Stimulated activated naive CD8-positive, alpha-beta T cell treated with anti-CD3 and anti-CD28 coated beads, Interleukin-15, amount 100 ng/mL, for 72 hours (primary cell): ENCODE measurements at regions not wholly inside any gene's neighbourhood (a gene's known extent, or its start where the extent isn't known, plus 50 kb on each side); places are given as distances from the start of the nearest gene placed in this dataset.

Experiments used
- ATAC-seq: fragments of 150-1000 bp; cut with Tn5 transposase; 2 replicates; pipeline ENCODE4 v1.10.0; 2021; ENCODE audit warnings: mild to moderate bottlenecking, moderate library complexity
- DNase-seq, 2 donors: peaks; one replicate each; pipeline ENCODE4 v3.0.0; 2021 to 2022
- H3K27ac Mint-ChIP-seq, 2 donors: one replicate each; pipeline ENCODE4 v1.8.0; 2022; ENCODE audit warnings: mild to moderate bottlenecking in 2 of 2, mixed read lengths in 2 of 2, moderate library complexity in 2 of 2
- H3K27me3 Mint-ChIP-seq: one replicate; pipeline ENCODE4 v1.8.0; 2022; ENCODE audit warnings: mixed read lengths
- H3K4me1 Mint-ChIP-seq: one replicate; pipeline ENCODE4 v1.8.0; 2022; ENCODE audit warnings: mild to moderate bottlenecking, mixed read lengths
- H3K4me3 Mint-ChIP-seq, 2 donors: one replicate each; pipeline ENCODE4 v1.8.0; 2022; ENCODE audit warnings: mild to moderate bottlenecking in 2 of 2, mixed read lengths in 2 of 2, moderate library complexity in 1 of 2
- H3K9me3 Mint-ChIP-seq, 2 donors: one replicate each; pipeline ENCODE4 v1.8.0; 2022; ENCODE audit warnings: mixed read lengths in 2 of 2

DNA sequence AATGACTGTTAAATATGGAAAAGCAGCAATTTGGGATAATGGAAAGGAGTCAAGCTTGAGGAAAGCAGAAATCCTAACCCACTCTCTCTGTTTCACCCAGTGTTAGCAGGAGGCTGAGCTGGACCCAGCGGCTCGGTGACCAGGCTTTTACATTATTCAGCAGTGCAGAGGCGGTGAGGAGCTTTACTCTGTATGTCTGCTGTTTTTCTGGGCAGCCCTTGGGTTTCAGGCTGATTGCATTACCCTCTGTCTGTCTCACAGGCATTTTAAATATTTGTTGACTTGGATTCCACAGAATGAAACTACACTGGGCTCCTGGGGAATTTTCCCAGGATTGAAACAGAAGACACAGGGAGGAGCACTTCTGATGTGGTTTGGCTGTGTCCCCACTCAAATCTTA is 368.0 kb downstream of the GALR1 start:
- DNase-seq (no peak), ATAC-seq (no peak)
- peaks cover 11% of the 10 kb centered on the region for H3K4me1 Mint-ChIP-seq
- H3K27ac Mint-ChIP-seq, result no peak overlapping the region
- H3K4me3 Mint-ChIP-seq, result no peak overlapping the region
- H3K9me3 Mint-ChIP-seq, result no peaks in the 10 kb centered on the region
- H3K27me3 Mint-ChIP-seq, result peaks cover 26% of the 10 kb centered on the region

DNA sequence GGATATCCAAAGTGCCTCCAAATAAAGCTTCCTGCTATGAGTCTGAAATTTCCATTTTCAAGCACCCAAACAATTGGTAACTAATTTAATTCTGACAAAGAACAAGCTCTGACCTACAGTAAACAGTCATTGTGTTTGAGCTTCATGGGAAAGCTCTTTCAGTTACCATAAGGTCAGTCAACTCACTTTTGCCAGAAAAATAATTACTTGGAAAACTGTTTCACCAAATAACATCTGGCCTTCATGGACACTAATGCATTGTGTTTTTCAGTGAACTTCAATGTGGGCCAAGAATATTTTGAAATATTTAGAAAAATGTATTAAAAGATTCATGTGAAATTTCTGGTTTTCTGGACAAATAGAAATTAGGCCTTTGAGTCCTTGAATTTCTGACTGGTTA is 369.9 kb downstream of the GALR1 start:
- DNase-seq (no peak), ATAC-seq (no peak)
- Mint-ChIP-seq H3K27ac (no peak overlapping the region), H3K27me3 (peaks cover 26% of the 10 kb centered on the region), H3K4me3 (no peak overlapping the region), H3K9me3 (no peaks in the 10 kb centered on the region), H3K4me1 (peaks cover 11% of the 10 kb centered on the region)

DNA sequence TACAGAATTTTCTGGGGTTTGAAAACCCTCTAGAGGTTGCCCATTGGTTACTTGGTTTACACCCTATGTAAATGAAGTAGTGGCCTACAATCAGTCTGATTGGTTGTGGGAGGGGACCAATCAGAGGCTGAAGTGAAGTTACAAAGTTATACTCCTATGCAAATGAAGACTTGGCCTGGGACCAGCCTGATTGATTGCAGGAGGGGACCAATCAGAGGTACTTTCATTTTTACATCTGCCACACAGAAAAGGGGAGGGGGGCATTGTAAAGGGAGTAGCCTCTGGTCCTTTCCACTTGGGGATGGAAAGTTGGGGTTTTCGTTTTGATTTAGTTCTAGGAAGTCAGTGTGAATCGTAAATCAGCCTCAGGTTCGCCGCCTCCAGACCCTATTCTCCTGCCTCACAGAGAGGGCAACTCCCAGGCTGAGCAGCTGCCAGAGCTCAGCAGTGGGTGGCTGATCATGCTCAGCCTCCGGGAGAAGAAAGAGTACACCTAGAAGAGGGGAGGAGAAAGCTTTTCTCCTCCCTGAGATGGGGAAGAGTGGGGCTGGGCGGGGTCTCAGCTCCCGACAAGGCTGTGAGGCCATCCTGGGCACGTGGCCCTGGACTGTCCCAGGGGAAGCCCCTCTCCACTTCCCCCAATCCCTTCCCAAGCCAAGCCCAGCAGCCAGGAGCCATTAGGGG is 372.5 kb downstream of the GALR1 start:
- Mint-ChIP-seq H3K9me3 (no peaks in the 10 kb centered on the region), H3K27me3 (peaks cover 27% of the 10 kb centered on the region), H3K4me1 (peaks cover 11% of the 10 kb centered on the region), H3K27ac (peak overlapping the region in 1 of 2 donors; percentile 66), H3K4me3 (peak overlapping the region in 1 of 2 donors; percentile 9)
- no peak for DNase-seq
- ATAC-seq, result peak; percentile 63

DNA sequence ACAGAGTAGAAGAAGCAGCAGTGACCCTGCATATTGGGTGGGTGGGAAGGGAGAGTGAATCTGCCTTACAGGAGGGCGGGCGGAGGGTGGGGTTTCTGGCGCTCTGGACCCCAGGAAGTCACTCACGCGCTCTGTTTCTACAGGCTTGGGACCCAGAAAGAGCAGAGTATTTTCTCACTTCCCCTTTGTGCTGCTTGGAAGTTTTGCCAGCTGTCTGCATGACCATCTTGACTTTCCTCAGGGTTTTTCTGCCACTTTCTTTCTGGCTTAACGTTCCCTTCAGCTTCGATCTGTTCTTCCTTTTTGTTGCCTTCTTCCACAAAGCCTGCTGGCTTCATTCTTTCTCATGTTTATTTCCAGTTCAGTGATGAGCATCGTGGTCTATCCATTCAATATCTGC is 383.1 kb downstream of the GALR1 start:
- Mint-ChIP-seq H3K4me1 (no peaks in the 10 kb centered on the region), H3K4me3 (no peak overlapping the region), H3K27ac (no peak overlapping the region), H3K27me3 (peaks cover 28% of the 10 kb centered on the region), H3K9me3 (no peaks in the 10 kb centered on the region)
- no peak for ATAC-seq
- DNase-seq, result no peak

DNA sequence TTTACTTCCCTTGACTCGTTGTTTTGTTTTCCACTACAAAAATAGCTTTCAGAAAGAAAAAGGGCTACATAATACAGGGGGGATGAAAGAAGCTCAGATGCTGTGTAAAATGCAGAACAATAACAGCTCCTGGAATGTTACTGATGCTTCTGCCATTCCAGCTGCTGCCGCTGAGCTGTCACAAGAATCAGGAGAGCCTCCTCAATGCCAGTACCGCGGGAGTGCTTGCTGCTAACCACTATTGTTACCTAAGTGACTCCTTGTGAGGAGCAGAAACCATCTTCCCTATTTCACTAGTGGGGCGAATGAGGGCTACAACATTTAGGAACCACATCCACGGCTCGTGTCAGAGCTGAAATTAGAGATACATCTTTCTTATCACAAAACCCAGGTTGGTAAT is 384.8 kb downstream of the GALR1 start:
- no peak for ATAC-seq
- Mint-ChIP-seq H3K9me3 (peaks cover 0 to 6% of the 10 kb centered on the region in 2 donors), H3K4me1 (no peaks in the 10 kb centered on the region), H3K4me3 (no peak overlapping the region), H3K27me3 (peaks cover 37% of the 10 kb centered on the region), H3K27ac (no peak overlapping the region)
- no peak for DNase-seq

DNA sequence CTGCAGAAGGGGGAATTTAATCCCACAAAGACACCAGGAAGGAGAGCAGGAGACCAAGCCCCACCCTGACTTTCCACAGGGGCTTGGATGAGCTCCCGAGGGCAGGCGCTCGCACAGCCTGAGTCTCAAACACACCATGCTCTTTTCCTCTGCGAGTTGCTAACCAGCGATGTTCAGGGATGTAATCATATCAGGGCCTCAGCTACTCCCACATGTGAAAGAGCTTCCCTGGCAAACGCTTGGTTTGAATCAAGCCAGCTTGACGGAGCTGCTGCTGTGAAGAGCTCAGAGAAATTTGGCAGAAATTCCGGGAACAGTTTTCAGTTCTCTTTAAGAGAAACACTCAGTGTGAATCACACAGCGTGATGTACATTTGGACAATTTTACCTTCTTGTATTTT is 385.8 kb downstream of the GALR1 start:
- H3K4me3 Mint-ChIP-seq, result no peak overlapping the region

DNA sequence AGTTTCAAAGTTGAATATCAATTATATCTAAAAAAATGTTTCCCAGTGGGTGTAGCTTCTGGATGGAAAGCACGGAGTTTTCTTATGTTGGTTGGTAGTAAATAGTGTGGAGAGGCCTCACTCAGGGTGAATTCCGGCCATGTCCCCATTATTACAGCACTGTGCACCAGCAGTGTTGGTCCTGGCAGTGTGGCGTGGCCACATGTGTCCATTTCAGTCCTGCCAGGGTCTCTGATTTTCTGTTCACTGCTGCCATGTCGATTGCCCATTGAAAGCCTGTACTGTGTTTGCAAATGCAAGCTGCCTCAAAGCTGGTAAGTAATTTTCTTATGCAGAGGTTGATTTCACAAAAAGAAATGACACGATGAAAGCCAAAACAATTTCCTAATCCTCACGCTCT is 386.2 kb downstream of the GALR1 start:
- peaks cover 0 to 6% of the 10 kb centered on the region in 2 donors for H3K9me3 Mint-ChIP-seq
- H3K4me1 Mint-ChIP-seq, result no peaks in the 10 kb centered on the region
- DNase-seq, result no peak
- no peak for ATAC-seq
- peaks cover 48% of the 10 kb centered on the region for H3K27me3 Mint-ChIP-seq
- no peak overlapping the region for H3K4me3 Mint-ChIP-seq
- H3K27ac Mint-ChIP-seq, result no peak overlapping the region

More for the DNA sequence above, 385.8 kb downstream of the GALR1 start:
- Mint-ChIP-seq H3K27ac (no peak overlapping the region), H3K4me1 (no peaks in the 10 kb centered on the region), H3K27me3 (peaks cover 45% of the 10 kb centered on the region), H3K9me3 (peaks cover 0 to 6% of the 10 kb centered on the region in 2 donors)
- ATAC-seq (no peak), DNase-seq (no peak)

DNA sequence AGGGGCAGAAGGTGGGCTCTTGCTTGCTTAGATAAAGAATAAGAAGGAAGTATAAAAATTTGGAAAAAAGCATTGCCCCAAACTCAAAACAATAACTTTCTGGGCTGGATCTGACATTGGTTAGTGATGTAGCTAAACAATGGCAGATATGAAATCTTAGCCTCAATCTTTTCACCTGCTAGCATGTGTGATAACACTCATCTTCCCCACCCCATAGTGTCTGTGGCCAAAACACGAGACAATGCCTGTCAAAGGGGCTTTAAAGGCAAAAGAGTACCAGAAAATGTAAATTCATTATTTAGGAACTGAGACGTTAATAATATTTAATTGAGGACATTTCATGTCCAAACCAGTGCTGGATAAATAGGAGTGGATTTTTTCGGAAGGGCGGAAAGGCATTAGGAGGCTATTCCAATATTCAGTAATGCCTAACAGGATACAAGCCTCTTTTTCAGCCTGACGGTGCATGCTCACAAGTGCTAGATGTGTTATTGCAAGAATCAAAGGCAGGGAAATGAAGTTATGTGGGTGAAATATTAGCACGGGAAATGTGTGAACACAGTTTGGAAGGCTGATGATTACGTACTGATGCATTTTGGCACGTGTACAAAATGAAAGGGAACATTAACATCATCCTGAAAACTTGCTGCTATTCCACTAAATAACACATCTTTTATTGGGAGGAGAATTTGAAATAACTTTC is 395.7 kb downstream of the GALR1 start:
- ATAC-seq, result no peak
- Mint-ChIP-seq H3K27ac (no peak overlapping the region), H3K4me1 (no peaks in the 10 kb centered on the region), H3K9me3 (peaks cover 0 to 13% of the 10 kb centered on the region in 2 donors), H3K27me3 (peaks cover 15% of the 10 kb centered on the region), H3K4me3 (no peak overlapping the region)
- no peak for DNase-seq

DNA sequence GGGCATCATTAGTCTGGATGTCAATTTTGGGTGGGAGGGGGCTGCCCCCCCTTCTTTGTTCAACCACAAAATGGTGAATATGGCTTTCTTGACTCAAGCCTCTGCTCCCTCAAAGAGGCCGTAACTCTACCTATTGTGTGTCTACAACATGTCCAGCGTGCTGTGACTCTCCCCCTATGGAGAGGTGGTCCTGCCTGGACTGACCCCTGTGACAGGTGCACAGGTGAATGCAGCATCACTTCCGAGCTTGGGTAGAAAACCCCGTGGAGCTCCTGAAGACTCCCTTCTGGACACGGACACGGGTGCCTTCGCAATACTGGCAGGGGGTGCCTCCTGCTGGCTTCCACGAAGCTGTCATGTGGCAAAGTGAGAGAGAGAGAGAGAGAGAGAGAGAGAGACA is 397.8 kb downstream of the GALR1 start:
- H3K9me3 Mint-ChIP-seq, result peaks cover 0 to 13% of the 10 kb centered on the region in 2 donors
- DNase-seq (no peak), ATAC-seq (no peak)
- no peak overlapping the region for H3K4me3 Mint-ChIP-seq
- peaks cover 21% of the 10 kb centered on the region for H3K27me3 Mint-ChIP-seq
- H3K4me1 Mint-ChIP-seq, result peaks cover 5% of the 10 kb centered on the region
- H3K27ac Mint-ChIP-seq, result no peak overlapping the region

DNA sequence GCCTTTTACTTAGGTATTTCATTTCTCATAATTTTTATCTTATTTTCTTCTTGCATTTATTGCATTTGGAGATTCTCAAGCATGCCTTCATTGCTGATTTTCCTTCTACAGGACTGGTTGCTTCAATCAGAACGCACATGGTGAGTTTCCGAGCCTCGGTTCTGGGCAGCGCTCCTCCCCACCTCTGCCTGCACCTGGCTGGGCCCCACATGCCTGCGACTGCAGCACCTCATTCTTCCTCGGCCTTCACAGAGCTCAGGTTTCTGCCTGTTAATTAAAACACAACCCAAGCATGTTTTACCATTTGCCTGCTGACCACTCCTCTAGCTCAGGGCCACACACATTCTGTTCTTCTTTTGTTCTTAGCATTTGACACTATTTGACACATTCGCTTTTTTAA is 398.8 kb downstream of the GALR1 start:
- Mint-ChIP-seq H3K27me3 (peaks cover 21% of the 10 kb centered on the region), H3K4me3 (no peak overlapping the region), H3K4me1 (peaks cover 5% of the 10 kb centered on the region), H3K9me3 (peaks cover 0 to 13% of the 10 kb centered on the region in 2 donors), H3K27ac (no peak overlapping the region)
- ATAC-seq (no peak), DNase-seq (no peak)

DNA sequence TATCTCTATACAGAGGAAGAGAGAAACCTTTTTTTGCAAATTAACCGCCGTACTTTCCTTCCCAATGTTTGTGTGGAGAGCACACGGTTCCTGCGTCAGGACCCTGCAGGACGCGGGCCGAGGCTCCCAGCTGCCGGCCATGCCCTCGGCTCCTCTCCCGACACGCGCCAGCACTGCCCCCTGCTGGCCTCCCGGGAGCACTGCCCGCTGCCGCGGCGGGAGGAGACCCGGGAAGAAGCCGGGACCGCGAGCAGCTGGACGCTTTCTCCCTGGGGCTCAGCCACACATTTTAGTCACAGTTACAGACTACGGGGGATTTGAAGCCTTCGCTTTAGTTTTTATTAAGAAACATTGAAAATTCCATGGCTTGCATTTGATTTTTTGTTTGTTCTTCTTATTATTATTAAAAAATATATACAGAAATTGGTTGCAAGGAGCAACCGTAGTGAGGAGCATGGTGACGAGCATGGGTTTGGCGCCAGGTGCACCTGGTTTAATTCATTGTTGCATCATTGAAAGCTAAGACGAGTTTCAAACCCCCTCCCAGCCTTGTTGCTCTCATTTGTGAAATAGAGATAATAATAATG is 401.2 kb downstream of the GALR1 start:
- H3K27ac Mint-ChIP-seq, result no peak overlapping the region
- peaks cover 5% of the 10 kb centered on the region for H3K4me1 Mint-ChIP-seq
- peaks cover 21% of the 10 kb centered on the region for H3K27me3 Mint-ChIP-seq
- ATAC-seq (peak; percentile 77), DNase-seq (peak; percentile 63 to 66)
- peaks cover 0 to 6% of the 10 kb centered on the region in 2 donors for H3K9me3 Mint-ChIP-seq
- no peak overlapping the region for H3K4me3 Mint-ChIP-seq

DNA sequence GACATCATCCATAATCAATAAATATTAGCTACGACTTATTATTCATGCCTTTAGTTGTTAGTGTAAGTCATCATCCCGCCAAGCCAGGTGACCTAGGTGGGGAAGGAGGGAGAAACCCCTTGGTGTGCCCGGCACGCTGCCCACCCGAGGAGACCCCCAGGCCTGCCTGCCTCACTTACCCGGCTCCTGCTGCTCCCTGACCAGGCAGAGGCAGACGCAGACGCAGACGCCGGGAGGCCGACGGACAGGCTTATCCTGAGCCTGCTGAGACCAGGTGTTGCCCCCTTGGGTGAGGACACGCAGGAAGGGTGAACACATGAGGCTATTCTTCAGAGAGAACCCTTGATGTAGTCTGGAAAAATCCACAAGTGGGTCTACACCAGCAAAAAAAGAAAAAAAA is 401.8 kb downstream of the GALR1 start:
- H3K4me3 Mint-ChIP-seq, result no peak overlapping the region
- H3K9me3 Mint-ChIP-seq, result peaks cover 0 to under 1% of the 10 kb centered on the region in 2 donors
- ATAC-seq, result no peak
- DNase-seq, result no peak
- H3K4me1 Mint-ChIP-seq, result peaks cover 5% of the 10 kb centered on the region
- no peak overlapping the region for H3K27ac Mint-ChIP-seq
- peaks cover 21% of the 10 kb centered on the region for H3K27me3 Mint-ChIP-seq

DNA sequence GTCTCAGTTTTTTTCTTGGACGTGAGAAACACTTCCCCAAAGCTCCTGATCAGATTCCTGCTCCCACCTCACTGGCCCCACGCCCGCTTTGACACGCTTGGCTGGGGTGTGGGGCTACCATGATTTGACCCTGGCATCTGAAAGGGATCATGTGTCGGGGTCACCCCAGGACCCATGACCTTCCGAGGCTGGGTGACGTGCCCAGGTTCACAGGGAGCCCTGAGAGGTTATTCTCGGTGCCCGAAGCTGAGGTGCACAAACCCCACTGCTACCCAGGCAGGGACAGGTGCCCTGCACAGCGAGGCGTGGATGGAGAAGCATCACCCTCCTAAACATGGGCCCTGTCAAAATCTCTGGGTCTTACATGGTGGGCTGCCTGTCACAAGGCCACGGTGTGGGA is 404.1 kb downstream of the GALR1 start:
- Mint-ChIP-seq H3K4me1 (peaks cover 5% of the 10 kb centered on the region), H3K9me3 (no peaks in the 10 kb centered on the region), H3K27ac (no peak overlapping the region), H3K27me3 (peaks cover 21% of the 10 kb centered on the region), H3K4me3 (no peak overlapping the region)
- DNase-seq (no peak), ATAC-seq (no peak)

DNA sequence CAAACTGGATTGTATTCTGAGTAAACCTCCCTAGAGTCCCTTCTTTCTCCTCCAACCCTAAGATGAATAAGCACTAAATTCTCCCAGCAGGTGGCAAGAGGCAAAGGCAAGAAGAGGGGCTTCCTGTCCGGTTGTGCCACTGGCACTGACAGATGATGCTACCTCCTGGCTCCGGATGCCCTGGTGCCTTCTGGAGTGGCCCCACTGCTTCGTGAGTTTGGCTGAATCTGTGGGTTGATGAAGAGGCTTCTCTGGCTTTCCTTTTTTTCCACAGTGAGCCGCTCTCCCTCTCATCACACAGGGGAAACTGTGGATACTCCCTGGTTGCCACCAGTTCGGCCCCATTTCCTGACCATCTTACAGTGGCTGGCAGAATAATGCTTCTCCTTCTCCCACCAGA is 404.7 kb downstream of the GALR1 start:
- no peak for ATAC-seq
- DNase-seq, result no peak
- Mint-ChIP-seq H3K9me3 (no peaks in the 10 kb centered on the region), H3K27me3 (peaks cover 27% of the 10 kb centered on the region), H3K4me3 (no peak overlapping the region), H3K27ac (peak overlapping the region in 1 of 2 donors; percentile 8), H3K4me1 (peaks cover 5% of the 10 kb centered on the region)

DNA sequence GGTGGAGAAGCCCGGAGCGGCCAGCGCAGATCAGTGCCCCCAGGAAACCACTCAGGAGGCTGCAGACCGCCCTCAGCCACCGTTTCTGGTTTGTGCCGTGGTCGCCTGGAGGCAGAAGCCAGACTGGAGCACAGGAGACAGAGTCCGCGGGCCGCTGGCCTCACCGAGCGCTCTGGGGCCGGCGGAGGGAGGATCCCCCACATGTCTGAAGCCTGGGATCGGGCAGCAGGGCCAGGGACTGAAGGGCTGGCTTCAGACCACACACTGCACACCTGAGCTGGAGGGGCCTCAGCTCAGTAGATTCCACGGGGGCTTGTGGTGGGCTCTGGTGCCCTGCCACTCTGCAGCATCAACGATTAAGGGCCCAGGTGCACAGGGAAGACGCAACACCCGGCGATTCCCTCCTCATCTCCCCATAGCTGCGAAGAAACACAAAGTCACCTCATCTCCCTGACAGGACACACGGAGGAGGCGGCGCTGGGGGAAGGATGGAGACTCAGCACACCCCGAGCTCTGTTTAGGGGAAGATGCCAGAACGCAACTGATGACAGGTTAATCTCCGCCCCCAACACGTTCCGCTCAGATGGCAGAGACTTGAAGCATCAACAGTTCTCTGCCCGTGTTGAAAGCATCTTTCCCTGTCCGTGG is 408.1 kb downstream of the GALR1 start:
- peaks cover 6% of the 10 kb centered on the region for H3K27me3 Mint-ChIP-seq
- no peaks in the 10 kb centered on the region for H3K9me3 Mint-ChIP-seq
- ATAC-seq (no peak), DNase-seq (no peak)
- no peak overlapping the region for H3K4me3 Mint-ChIP-seq
- no peaks in the 10 kb centered on the region for H3K4me1 Mint-ChIP-seq
- no peak overlapping the region for H3K27ac Mint-ChIP-seq

DNA sequence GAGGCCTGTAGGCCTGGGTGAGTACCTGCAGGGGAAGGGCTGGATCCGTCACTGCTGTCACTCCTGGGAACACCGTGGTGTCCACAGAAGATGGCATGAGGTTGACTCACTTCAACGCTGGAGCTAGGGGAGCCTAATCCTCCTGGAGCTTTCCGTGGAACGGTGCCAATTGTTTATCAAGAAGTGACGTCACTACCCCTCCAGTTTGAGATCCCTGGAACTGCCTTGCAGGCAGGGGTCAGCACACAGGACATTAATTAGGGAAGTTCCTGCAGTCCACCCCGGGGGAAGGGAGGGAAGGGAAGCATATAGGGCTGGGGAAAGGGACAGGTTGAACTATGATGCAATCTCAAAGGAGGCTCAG is 408.6 kb downstream of the GALR1 start:
- Mint-ChIP-seq H3K4me3 (no peak overlapping the region), H3K27me3 (peaks cover 6% of the 10 kb centered on the region), H3K27ac (no peak overlapping the region), H3K9me3 (no peaks in the 10 kb centered on the region), H3K4me1 (no peaks in the 10 kb centered on the region)
- DNase-seq (no peak), ATAC-seq (no peak)
